GM23248 (cell line): ENCODE measurements at regions not wholly inside any gene's neighbourhood (a gene's known extent, or its start where the extent isn't known, plus 50 kb on each side); places are given as distances from the start of the nearest gene placed in this dataset.

Experiments used
- DNase-seq: peaks from one replicate; pipeline ENCODE4 v3.0.0-alpha.2; 2015
- H2AFZ ChIP-seq: fragments of 200-600 bp; sonication (generic); 2 replicates; pipeline ENCODE4 v1.6.1; 2016; ENCODE audit warnings: antibody characterized with exemption
- H3F3A ChIP-seq: fragments of 200-600 bp; sonication (generic); 2 replicates; pipeline ENCODE4 v1.6.1; 2016; ENCODE audit warnings: mild to moderate bottlenecking, antibody characterized with exemption, mixed run types; ENCODE audit not compliant: insufficient read depth
- H3K27ac ChIP-seq: fragments of 200-600 bp; sonication (generic); 2 replicates; pipeline ENCODE4 v1.5.1; 2016; ENCODE audit warnings: mild to moderate bottlenecking
- H3K27me3 ChIP-seq: fragments of 200-600 bp; sonication (generic); replicated peaks from 2 replicates; pipeline ENCODE4 v1.6.1; 2016; ENCODE audit warnings: mild to moderate bottlenecking; ENCODE audit not compliant: insufficient read depth
- H3K36me3 ChIP-seq: fragments of 200-600 bp; sonication (generic); 2 replicates; pipeline ENCODE4 v1.6.1; 2016; ENCODE audit warnings: low read depth, mild to moderate bottlenecking
- H3K4me1 ChIP-seq: fragments of 200-600 bp; sonication (generic); 2 replicates; pipeline ENCODE4 v1.6.1; 2016; ENCODE audit warnings: mild to moderate bottlenecking; ENCODE audit not compliant: insufficient read depth
- H3K4me2 ChIP-seq: fragments of 200-600 bp; sonication (generic); one replicate; pipeline ENCODE4 v1.6.1; 2016; ENCODE audit warnings: mild to moderate bottlenecking; ENCODE audit not compliant: unreplicated experiment
- H3K4me3 ChIP-seq: fragments of 200-600 bp; sonication (generic); 2 replicates; pipeline ENCODE4 v1.5.1; 2016; ENCODE audit warnings: mild to moderate bottlenecking
- H3K79me2 ChIP-seq: fragments of 200-600 bp; sonication (generic); 2 replicates; pipeline ENCODE4 v1.6.1; 2016; ENCODE audit warnings: mild to moderate bottlenecking; ENCODE audit not compliant: insufficient read depth
- H3K9ac ChIP-seq: fragments of 200-600 bp; sonication (generic); 2 replicates; pipeline ENCODE4 v1.6.1; 2016; ENCODE audit warnings: mild to moderate bottlenecking
- H3K9me2 ChIP-seq: fragments of 200-600 bp; sonication (generic); 2 replicates; pipeline ENCODE4 v1.6.1; 2016; ENCODE audit warnings: mixed run types, mild to moderate bottlenecking, moderate library complexity; ENCODE audit not compliant: insufficient read depth
- H3K9me3 ChIP-seq: fragments of 200-600 bp; sonication (generic); one replicate; pipeline ENCODE4 v1.6.1; 2017; ENCODE audit warnings: low read depth
- H4K20me1 ChIP-seq: fragments of 200-600 bp; sonication (generic); 2 replicates; pipeline ENCODE4 v1.6.0; 2016; ENCODE audit not compliant: insufficient read depth
- EZH2 ChIP-seq: fragments of 200-600 bp; sonication (generic); IDR thresholded peaks from 2 replicates; pipeline ENCODE4 v1.6.1; 2018; ENCODE audit warnings: antibody characterized with exemption, mild to moderate bottlenecking; ENCODE audit not compliant: insufficient read depth, poor library complexity, severe bottlenecking
- EZH2phosphoT487 ChIP-seq: fragments of 200-600 bp; sonication (generic); IDR thresholded peaks from 2 replicates; pipeline ENCODE4 v1.6.1; 2018; ENCODE audit warnings: antibody characterized with exemption, moderate library complexity, mild to moderate bottlenecking, low read depth; ENCODE audit not compliant: insufficient read depth
- WGBS, 2 experiments: methylation state at CpG; one replicate each; pipeline ENCODE4 v1.1.6; 2015 to 2017; ENCODE audit warnings: low lambda C conversion rate in 2 of 2, low coverage in 1 of 2; ENCODE audit errors: missing lambda C conversion rate in 2 of 2; 5-methylcytosine and 5-hydroxymethylcytosine counted together
- in situ Hi-C: fragments of 300-500 bp; cut with MboI; formaldehyde crosslinking; loops from 2 replicates; pipeline ENCODE4 v1.15.0; 2020

GRCh38 chrX:20668550-20668949 lies 401.8 kb upstream of the RPS6KA3 start:
- no peak for DNase-seq
- Histone ChIP-seq H3K36me3 (no peaks in the 10 kb centered on the region), H3K4me3 (no peak overlapping the region), H3F3A (0 out of 2 replicates have a peak, but pooled peaks cover 6% of the 10 kb centered on the region), H3K79me2 (no peaks in the 10 kb centered on the region), H3K27ac (no peak overlapping the region), H3K4me1 (peaks cover 16% of the 10 kb centered on the region; the same call in 1 of the 2 replicates), H2AFZ (no peak overlapping the region), H3K27me3 (no peaks in the 10 kb centered on the region), H3K9me2 (no peaks in the 10 kb centered on the region), H3K9ac (no peak overlapping the region), H3K9me3 (no peaks in the 10 kb centered on the region), H3K4me2 (no peak overlapping the region), H4K20me1 (no peaks in the 10 kb centered on the region)
- TF ChIP-seq EZH2 = no peak
- TF ChIP-seq EZH2phosphoT487 = no peak
- in situ Hi-C loops = no loop called here
- 88 to 100% methylated on average over 1 of the region's 1 CpG for WGBS, 2 experiments

DNA sequence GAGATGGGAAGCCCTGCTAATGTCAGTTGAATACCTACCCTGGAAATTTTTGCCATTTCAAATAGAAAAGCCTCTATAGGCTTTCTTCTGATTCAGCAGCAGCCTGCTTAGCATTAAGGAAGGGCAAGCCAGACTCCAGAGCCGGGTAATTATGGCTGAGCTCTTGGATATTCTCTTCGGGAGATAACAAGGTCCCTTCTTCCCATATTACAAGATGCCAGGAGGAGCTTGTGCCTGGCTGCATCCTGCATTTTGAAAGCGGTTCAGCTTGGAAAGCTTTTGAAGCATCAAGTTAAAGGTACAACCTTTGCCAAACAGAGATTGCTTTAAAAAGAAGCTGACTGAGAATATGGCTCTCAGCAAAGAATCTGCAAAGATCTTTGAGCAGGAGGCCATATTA lies 399.6 kb upstream of the RPS6KA3 start:
- no peaks in the 10 kb centered on the region for H3K79me2 ChIP-seq
- no peak overlapping the region for H3K4me2 ChIP-seq
- TF ChIP-seq EZH2phosphoT487 = no peak
- TF ChIP-seq EZH2 = no peak
- H2AFZ ChIP-seq = no peak overlapping the region
- in situ Hi-C loops = no loop called here
- H3K9ac ChIP-seq = no peak overlapping the region
- H3K36me3 ChIP-seq = no peaks in the 10 kb centered on the region
- no peaks in the 10 kb centered on the region for H3K9me2 ChIP-seq
- no peaks in the 10 kb centered on the region for H4K20me1 ChIP-seq
- H3K27ac ChIP-seq = no peak overlapping the region
- H3K27me3 ChIP-seq = no peaks in the 10 kb centered on the region
- H3F3A ChIP-seq = 0 out of 2 replicates have a peak, but pooled peaks cover 6% of the 10 kb centered on the region
- DNase-seq = no peak
- 85 to 89% methylated on average over 1 to 3 of the region's 3 CpGs for WGBS, 2 experiments
- H3K9me3 ChIP-seq = no peaks in the 10 kb centered on the region
- H3K4me1 ChIP-seq = peaks cover 14% of the 10 kb centered on the region; the same call in 1 of the 2 replicates
- H3K4me3 ChIP-seq = no peak overlapping the region

DNA sequence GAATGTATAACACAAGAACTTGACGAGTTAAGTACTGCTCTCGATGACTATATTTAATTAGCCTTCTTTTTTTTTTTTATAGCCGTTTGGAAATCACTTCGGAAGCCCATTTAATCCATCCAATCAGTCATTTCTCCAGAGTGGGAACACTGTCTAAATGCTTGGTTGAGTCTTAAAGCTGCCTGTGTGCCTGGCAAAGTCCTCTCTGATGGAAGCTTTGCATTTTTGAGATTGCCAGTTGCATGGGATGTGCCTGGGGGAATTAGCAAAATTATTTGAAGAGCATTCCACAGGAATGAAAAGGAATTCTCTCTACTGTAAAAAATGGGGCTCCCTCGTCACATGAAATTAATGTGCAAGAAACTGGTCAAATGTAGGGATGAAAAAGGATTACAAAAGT lies 398.8 kb upstream of the RPS6KA3 start:
- 4 to 7% methylated on average over 5 of the region's 5 CpGs for WGBS, 2 experiments
- Histone ChIP-seq H3K27ac (0 out of 2 replicates have a peak overlapping the region, but pooled peaks have one; percentile 6), H3K9me2 (no peaks in the 10 kb centered on the region), H3K36me3 (no peaks in the 10 kb centered on the region), H3K9ac (no peak overlapping the region), H4K20me1 (no peaks in the 10 kb centered on the region), H3K4me1 (peaks cover 14% of the 10 kb centered on the region; the same call in 1 of the 2 replicates), H2AFZ (no peak overlapping the region), H3K9me3 (no peaks in the 10 kb centered on the region), H3K4me2 (no peak overlapping the region), H3F3A (0 out of 2 replicates have a peak, but pooled peaks cover 6% of the 10 kb centered on the region), H3K4me3 (peak overlapping the region; percentile 41; the same call in 1 of the 2 replicates), H3K79me2 (no peaks in the 10 kb centered on the region), H3K27me3 (no peaks in the 10 kb centered on the region)
- in situ Hi-C loops = no loop called here
- TF ChIP-seq EZH2phosphoT487 (no peak), EZH2 (no peak)
- peak; percentile 40 for DNase-seq

- Histone ChIP-seq H3K4me3 (no peak overlapping the region), H3K4me2 (no peak overlapping the region), H2AFZ (no peak overlapping the region), H3K9me3 (no peaks in the 10 kb centered on the region), H3K79me2 (no peaks in the 10 kb centered on the region), H3K27ac (0 out of 2 replicates have a peak overlapping the region, but pooled peaks have one; percentile 6), H3K27me3 (no peaks in the 10 kb centered on the region), H3F3A (0 out of 2 replicates have a peak, but pooled peaks cover 6% of the 10 kb centered on the region), H3K4me1 (peaks cover 14% of the 10 kb centered on the region; the same call in 1 of the 2 replicates), H3K9me2 (no peaks in the 10 kb centered on the region), H3K36me3 (no peaks in the 10 kb centered on the region), H4K20me1 (no peaks in the 10 kb centered on the region), H3K9ac (no peak overlapping the region)
- TF ChIP-seq EZH2 = no peak
- no peak for TF ChIP-seq EZH2phosphoT487
- no peak for DNase-seq
- WGBS, 2 experiments = 96 to 100% methylated on average over 3 of the region's 3 CpGs
- in situ Hi-C loops = no loop called here
Observed at GRCh38 chrX:20664774-20665173, 398.1 kb upstream of the RPS6KA3 start.

GRCh38 chrX:20664131-20664530 lies 397.4 kb upstream of the RPS6KA3 start:
- DNase-seq = no peak
- Histone ChIP-seq H3K9me3 (no peaks in the 10 kb centered on the region), H3K36me3 (no peaks in the 10 kb centered on the region), H3K9ac (no peak overlapping the region), H4K20me1 (no peaks in the 10 kb centered on the region), H3K4me2 (no peak overlapping the region), H3K9me2 (no peaks in the 10 kb centered on the region), H3F3A (0 out of 2 replicates have a peak, but pooled peaks cover 6% of the 10 kb centered on the region), H3K27ac (no peak overlapping the region), H2AFZ (no peak overlapping the region), H3K79me2 (no peaks in the 10 kb centered on the region), H3K4me1 (peaks cover 14% of the 10 kb centered on the region; the same call in 1 of the 2 replicates), H3K4me3 (no peak overlapping the region), H3K27me3 (no peaks in the 10 kb centered on the region)
- TF ChIP-seq EZH2 (no peak), EZH2phosphoT487 (no peak)
- in situ Hi-C loops = no loop called here
- 70 to 94% methylated on average over 2 of the region's 2 CpGs for WGBS, 2 experiments
